Naive thymus-derived CD4-positive, alpha-beta T cell (primary cell): ENCODE measurements at regions not wholly inside any gene's neighbourhood (a gene's known extent, or its start where the extent isn't known, plus 50 kb on each side); places are given as distances from the start of the nearest gene placed in this dataset.
"Not testable (repeated sequence)": the region's sequence is repeated elsewhere in the genome, so short reads cannot be mapped to it uniquely, and the experiment has no call there.

Source experiments
- ATAC-seq: fragments of 150-1000 bp; cut with Tn5 transposase; 2 replicates; pipeline ENCODE4 v1.10.0; 2021; ENCODE audit warnings: mild to moderate bottlenecking, moderate library complexity
- CTCF ChIA-PET: fragments of 350-600 bp; sonication (Branson Sonifier 250); formaldehyde crosslinking; loops from one replicate; lab custom pipeline; 2021; ENCODE audit warnings: antibody characterized with exemption; lab: Charles Lee
- POLR2A ChIA-PET: fragments of 350-600 bp; sonication (Branson Sonifier 250); formaldehyde crosslinking; loops from one replicate; lab custom pipeline; 2021; ENCODE audit warnings: antibody characterized with exemption, inconsistent platforms; lab: Charles Lee
- DNase-seq, 9 donors: peaks; one replicate each; pipeline versions ENCODE4 v3.0.0 to v3.0.0-alpha.2; 2020 to 2022; ENCODE audit warnings: mixed read lengths in 1 of 9
- H3K27ac ChIP-seq: one replicate; pipeline ENCODE4 v1.7.0; 2013; ENCODE audit warnings: mild to moderate bottlenecking, low read depth, low read length, moderate library complexity
- H3K27me3 ChIP-seq, 2 donors: one replicate each; pipeline ENCODE4 v1.7.0; 2013; ENCODE audit warnings: low read length in 2 of 2, mild to moderate bottlenecking in 2 of 2, moderate library complexity in 2 of 2; ENCODE audit not compliant: control insufficient read depth in 2 of 2, insufficient read depth in 2 of 2
- H3K36me3 ChIP-seq, 3 experiments: 1 replicate in 2 of 3; 2 replicates in 1 of 3; pipeline ENCODE4 v1.7.0; 2013; ENCODE audit warnings: low read length in 3 of 3, mild to moderate bottlenecking in 3 of 3, moderate library complexity in 1 of 3; ENCODE audit not compliant: insufficient read depth in 3 of 3, control insufficient read depth in 2 of 3
- H3K4me1 ChIP-seq, 2 donors: one replicate each; pipeline ENCODE4 v1.7.0; 2013; ENCODE audit warnings: low read length in 2 of 2, mild to moderate bottlenecking in 2 of 2, moderate library complexity in 1 of 2; ENCODE audit not compliant: control insufficient read depth in 2 of 2, insufficient read depth in 2 of 2
- H3K4me3 ChIP-seq: 2 replicates; pipeline ENCODE4 v1.7.0; 2013; ENCODE audit warnings: mild to moderate bottlenecking, low read length
- H3K9me3 ChIP-seq, 3 experiments: 1 replicate in 2 of 3; 2 replicates in 1 of 3; pipeline ENCODE4 v1.7.0; 2013; ENCODE audit warnings: low read length in 3 of 3; ENCODE audit not compliant: control insufficient read depth in 2 of 3
- H3K27ac Mint-ChIP-seq, 9 donors: one replicate each; pipeline ENCODE4 v1.8.0; 2020 to 2022; ENCODE audit warnings: mixed read lengths in 9 of 9, mild to moderate bottlenecking in 8 of 9, moderate library complexity in 5 of 9, inconsistent platforms in 2 of 9
- H3K27me3 Mint-ChIP-seq, 5 donors: one replicate each; pipeline ENCODE4 v1.8.0; 2021 to 2022; ENCODE audit warnings: mixed read lengths in 5 of 5, mild to moderate bottlenecking in 1 of 5
- H3K36me3 Mint-ChIP-seq, 5 donors: one replicate each; pipeline ENCODE4 v1.8.0; 2020 to 2022; ENCODE audit warnings: mixed read lengths in 5 of 5, mild to moderate bottlenecking in 3 of 5, inconsistent platforms in 1 of 5
- H3K4me1 Mint-ChIP-seq, 7 donors: one replicate each; pipeline ENCODE4 v1.8.0; 2020 to 2022; ENCODE audit warnings: mixed read lengths in 7 of 7, mild to moderate bottlenecking in 3 of 7, inconsistent platforms in 1 of 7
- H3K4me3 Mint-ChIP-seq, 10 donors: one replicate each; pipeline ENCODE4 v1.8.0; 2020 to 2022; ENCODE audit warnings: mild to moderate bottlenecking in 10 of 10, mixed read lengths in 10 of 10, moderate library complexity in 6 of 10, inconsistent platforms in 2 of 10
- H3K9me3 Mint-ChIP-seq, 11 donors: one replicate each; pipeline ENCODE4 v1.8.0; 2020 to 2022; ENCODE audit warnings: mixed read lengths in 11 of 11, mild to moderate bottlenecking in 4 of 11, inconsistent platforms in 1 of 11, moderate library complexity in 1 of 11
- intact Hi-C, 2 donors: fragments of 100-400 bp; cut with micrococcal nuclease; formaldehyde crosslinking; loops; one replicate each; pipeline ENCODE4 v1.15.1; 2023

DNA sequence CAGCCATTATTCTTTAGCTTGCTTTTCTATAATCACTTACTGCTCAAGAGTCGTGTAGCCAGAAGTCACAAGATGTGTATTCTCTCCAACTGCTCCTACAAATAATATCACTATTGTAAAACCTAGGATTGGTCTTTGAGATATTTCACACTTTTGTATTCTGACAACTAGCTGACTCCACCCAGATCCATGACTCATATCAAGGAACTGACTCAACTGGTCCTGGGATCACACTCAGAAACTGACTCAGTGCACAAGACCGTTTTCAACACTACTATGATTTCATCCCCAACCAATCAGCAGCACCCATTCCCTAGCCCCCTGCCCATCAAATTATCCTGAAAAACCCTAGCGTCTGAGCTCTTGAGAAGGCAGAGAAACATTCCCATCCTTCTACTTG, 56.5 kb upstream of the ORC5 start:
- no peaks in the 10 kb centered on the region for H3K4me1 ChIP-seq
- H3K4me3 ChIP-seq: no peak overlapping the region
- DNase-seq (no peak), ATAC-seq (no peak)
- H3K36me3 Mint-ChIP-seq: no peaks in the 10 kb centered on the region
- H3K9me3 Mint-ChIP-seq: peaks cover 0 to 36% (median 8%) of the 10 kb centered on the region in 11 donors
- POLR2A ChIA-PET: no interaction called here
- no peaks in the 10 kb centered on the region for H3K36me3 ChIP-seq
- peaks cover 15 to 47% (median 39%) of the 10 kb centered on the region in 5 donors for H3K27me3 Mint-ChIP-seq
- H3K27ac ChIP-seq: no peak overlapping the region
- no peak overlapping the region for H3K4me3 Mint-ChIP-seq
- CTCF ChIA-PET: no interaction called here
- H3K27ac Mint-ChIP-seq: no peak overlapping the region
- intact Hi-C loops: no loop called here
- H3K27me3 ChIP-seq: no peaks in the 10 kb centered on the region
- no peaks in the 10 kb centered on the region for H3K4me1 Mint-ChIP-seq
- H3K9me3 ChIP-seq: no peaks in the 10 kb centered on the region

DNA sequence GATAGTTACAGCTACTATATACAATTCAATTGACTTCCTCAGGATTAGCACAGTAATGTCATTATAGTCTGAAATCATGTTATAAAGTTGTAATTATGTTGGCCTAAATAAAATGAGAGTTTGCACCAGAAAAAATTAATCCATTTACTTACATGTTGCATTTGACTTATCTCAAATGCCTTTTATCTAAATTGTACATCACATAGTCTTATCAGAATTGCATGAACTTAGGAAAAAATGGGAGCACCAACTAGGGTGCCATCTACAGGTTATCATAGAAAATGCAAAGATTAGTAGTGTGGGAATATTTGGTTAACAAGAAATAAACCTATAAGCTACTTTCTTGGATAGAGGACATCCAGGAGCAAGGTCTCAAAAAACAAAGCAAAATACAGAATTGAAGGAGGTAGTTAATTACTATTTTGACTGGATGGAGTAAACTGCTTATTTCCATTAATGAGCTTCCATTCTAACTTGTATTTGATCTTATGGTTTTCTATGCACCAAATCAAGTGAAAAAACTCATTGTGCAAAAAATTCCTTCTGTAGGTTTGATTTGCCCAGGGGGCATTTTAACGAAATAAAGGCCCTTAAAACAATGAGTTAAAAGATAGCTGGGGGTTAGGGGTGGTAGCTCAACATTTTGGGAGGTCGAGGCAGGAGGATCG, 60.0 kb upstream of the ORC5 start:
- intact Hi-C loops: loop anchor here (1.0 to 5.0 kb wide), 2 partner anchors 37 to 696 kb away; no protein-coding TSS in a partner anchor
- Mint-ChIP-seq H3K4me1 (no peaks in the 10 kb centered on the region), H3K4me3 (no peak overlapping the region), H3K27ac (no peak overlapping the region), H3K36me3 (no peaks in the 10 kb centered on the region), H3K27me3 (peaks cover 10 to 34% (median 28%) of the 10 kb centered on the region in 5 donors), H3K9me3 (peaks cover 0 to 30% (median 7%) of the 10 kb centered on the region in 11 donors)
- POLR2A ChIA-PET: no interaction called here
- CTCF ChIA-PET: interaction anchor here (1.3 to 1.6 kb wide), 2 partner anchors 35 to 36 kb away, joined by 4 to 7 read pairs; no protein-coding TSS in a partner anchor
- Histone ChIP-seq H3K27me3 (no peaks in the 10 kb centered on the region), H3K4me1 (no peaks in the 10 kb centered on the region), H3K36me3 (no peaks in the 10 kb centered on the region), H3K27ac (no peak overlapping the region), H3K9me3 (no peaks in the 10 kb centered on the region), H3K4me3 (no peak overlapping the region)
- DNase-seq (no peak), ATAC-seq (no peak)

DNA sequence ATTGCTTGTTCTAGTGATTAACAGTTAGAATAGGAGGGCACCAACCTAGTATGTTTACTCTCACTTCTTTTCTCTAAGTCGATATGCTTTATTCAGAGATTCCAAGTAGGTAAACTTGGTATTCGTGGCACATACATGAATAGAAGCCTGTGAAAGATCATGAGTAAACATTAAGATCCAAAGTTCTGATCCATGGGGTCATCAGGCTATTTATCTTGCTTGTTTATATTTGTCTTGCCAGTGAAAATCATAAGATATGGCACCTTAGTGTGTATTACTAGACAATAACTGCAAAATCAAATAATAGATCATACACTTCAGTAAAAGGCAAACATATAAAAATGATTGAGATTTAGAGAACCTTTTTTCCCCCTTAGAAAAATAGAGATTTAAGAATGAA, 56.5 kb upstream of the LHFPL3 start:
- intact Hi-C loops: loop anchor here in 1 of 2 donors (2.0 kb wide), 1 partner anchor 647 kb away; no protein-coding TSS in a partner anchor
- H3K36me3 ChIP-seq: no peaks in the 10 kb centered on the region
- H3K4me1 ChIP-seq: no peaks in the 10 kb centered on the region
- H3K27me3 ChIP-seq: no peaks in the 10 kb centered on the region
- Mint-ChIP-seq H3K4me1 (peaks cover 0 to 2% (median 0%) of the 10 kb centered on the region in 7 donors), H3K27me3 (peaks cover 6 to 54% (median 41%) of the 10 kb centered on the region in 5 donors), H3K9me3 (peaks cover 0 to 19% (median 8%) of the 10 kb centered on the region in 11 donors), H3K27ac (no peak overlapping the region), H3K4me3 (no peak overlapping the region), H3K36me3 (peaks cover 0 to 12% (median 0%) of the 10 kb centered on the region in 5 donors)
- DNase-seq: no peak
- ChIA-PET CTCF (no interaction called here), POLR2A (no interaction called here)
- no peak overlapping the region for H3K27ac ChIP-seq
- no peak for ATAC-seq
- H3K4me3 ChIP-seq: no peak overlapping the region
- H3K9me3 ChIP-seq: no peaks in the 10 kb centered on the region

DNA sequence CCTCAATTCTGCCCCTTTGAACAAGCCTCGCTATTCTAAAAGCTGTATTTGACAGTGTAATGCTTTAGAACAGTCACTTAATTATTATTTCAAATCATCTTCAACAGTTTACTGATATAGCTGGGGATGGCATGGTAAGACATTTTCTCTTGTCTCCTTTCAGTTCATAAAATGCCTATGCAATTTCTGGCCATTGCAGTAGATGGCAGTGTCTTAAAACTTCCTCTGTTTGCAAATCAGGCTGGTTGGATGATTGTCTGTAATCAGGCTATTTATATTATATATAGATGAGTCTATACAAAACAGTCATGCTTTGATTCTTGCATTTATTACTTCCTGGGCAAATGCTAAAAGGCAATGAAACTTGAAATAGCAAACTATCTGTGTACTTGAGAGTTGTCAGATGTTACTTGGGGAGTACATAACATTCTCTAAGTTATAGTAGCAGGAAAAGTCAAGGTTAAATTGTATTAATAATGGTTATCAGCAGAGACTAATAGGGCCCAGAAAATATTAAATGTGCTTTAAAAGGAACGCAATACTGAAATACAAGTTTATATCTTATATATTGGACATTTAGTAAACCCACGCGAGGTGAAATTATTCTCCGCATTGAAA, 55.5 kb upstream of the LHFPL3 start:
- intact Hi-C loops: loop anchor here in 1 of 2 donors (2.0 kb wide), 1 partner anchor 646 kb away; no protein-coding TSS in a partner anchor
- no peak overlapping the region for H3K27ac ChIP-seq
- H3K4me3 Mint-ChIP-seq: no peak overlapping the region
- H3K4me3 ChIP-seq: no peak overlapping the region
- peaks cover 6 to 52% (median 40%) of the 10 kb centered on the region in 5 donors for H3K27me3 Mint-ChIP-seq
- H3K9me3 Mint-ChIP-seq: peaks cover 0 to 21% (median 8%) of the 10 kb centered on the region in 11 donors
- ChIA-PET CTCF (no interaction called here), POLR2A (no interaction called here)
- no peaks in the 10 kb centered on the region for H3K27me3 ChIP-seq
- H3K36me3 Mint-ChIP-seq: peaks cover 0 to 12% (median 0%) of the 10 kb centered on the region in 5 donors
- H3K36me3 ChIP-seq: no peaks in the 10 kb centered on the region
- ATAC-seq (no peak), DNase-seq (no peak)
- H3K4me1 Mint-ChIP-seq: peaks cover 0 to 2% (median 0%) of the 10 kb centered on the region in 7 donors
- H3K4me1 ChIP-seq: no peaks in the 10 kb centered on the region
- no peak overlapping the region for H3K27ac Mint-ChIP-seq
- no peaks in the 10 kb centered on the region for H3K9me3 ChIP-seq

DNA sequence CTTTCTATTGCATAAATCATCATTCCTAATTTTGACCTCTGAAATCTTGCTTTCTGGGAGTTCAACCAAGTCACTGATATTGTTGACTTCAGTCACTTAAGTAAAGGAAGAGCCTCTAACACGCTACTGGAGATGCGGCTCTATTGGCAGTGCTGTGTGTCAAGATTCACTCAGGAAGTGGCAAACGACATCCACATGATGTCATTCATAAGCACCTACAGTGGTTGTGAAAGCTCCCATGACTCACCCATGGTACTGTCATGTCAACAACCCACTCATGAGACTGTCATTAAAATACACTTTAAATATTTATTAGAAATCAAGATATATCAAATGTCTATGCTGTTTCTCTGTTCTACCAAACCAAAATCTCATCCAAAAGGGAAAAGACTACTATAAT, 52.5 kb upstream of the LHFPL3 start:
- H3K4me1 Mint-ChIP-seq: peaks cover 0 to 2% (median 0%) of the 10 kb centered on the region in 7 donors
- CTCF ChIA-PET: no interaction called here
- POLR2A ChIA-PET: no interaction called here

DNA sequence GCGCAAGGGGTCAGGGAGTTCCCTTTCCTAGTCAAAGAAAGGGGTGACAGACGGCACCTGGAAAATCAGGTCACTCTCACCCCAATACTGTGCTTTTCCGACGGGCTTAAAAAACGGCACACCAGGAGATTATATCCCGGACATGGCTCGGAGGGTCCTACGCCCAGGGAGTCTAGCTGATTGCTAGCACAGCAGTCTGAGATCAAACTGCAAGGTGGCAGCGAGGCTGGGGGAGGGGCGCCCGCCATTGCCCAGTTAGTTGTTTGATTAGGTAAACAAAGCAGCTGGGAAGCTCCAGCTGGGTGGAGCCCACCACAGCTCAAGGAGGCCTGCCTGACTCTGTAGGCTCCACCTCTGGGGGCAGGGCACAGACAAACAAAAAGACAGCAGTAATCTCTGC, 51.7 kb upstream of the LHFPL3 start:
- H3K4me3 Mint-ChIP-seq, H3K4me1 ChIP-seq, intact Hi-C loops, CTCF ChIA-PET, H3K27ac ChIP-seq, H3K9me3 ChIP-seq, ATAC-seq, DNase-seq, H3K27ac Mint-ChIP-seq, H3K27me3 ChIP-seq, H3K4me3 ChIP-seq, POLR2A ChIA-PET, H3K36me3 ChIP-seq, H3K4me1 Mint-ChIP-seq: not testable (repeated sequence)
- Mint-ChIP-seq H3K36me3 (peaks cover 0 to 12% (median 0%) of the 10 kb centered on the region in 5 donors), H3K27me3 (peaks cover 0 to 41% (median 30%) of the 10 kb centered on the region in 5 donors), H3K9me3 (peaks cover 0 to 44% (median 11%) of the 10 kb centered on the region in 11 donors)

More for the DNA sequence above, 52.5 kb upstream of the LHFPL3 start:
- Histone ChIP-seq H3K4me1 (no peaks in the 10 kb centered on the region), H3K4me3 (no peak overlapping the region), H3K27me3 (no peaks in the 10 kb centered on the region), H3K9me3 (no peaks in the 10 kb centered on the region), H3K36me3 (no peaks in the 10 kb centered on the region), H3K27ac (no peak overlapping the region)
- H3K4me3 Mint-ChIP-seq: no peak overlapping the region
- intact Hi-C loops: no loop called here
- ATAC-seq (no peak), DNase-seq (no peak)
- peaks cover 0 to 12% (median 0%) of the 10 kb centered on the region in 5 donors for H3K36me3 Mint-ChIP-seq
- H3K27me3 Mint-ChIP-seq: peaks cover 0 to 41% (median 31%) of the 10 kb centered on the region in 5 donors
- H3K27ac Mint-ChIP-seq: no peak overlapping the region
- H3K9me3 Mint-ChIP-seq: peaks cover 0 to 43% (median 11%) of the 10 kb centered on the region in 11 donors
